Stimulated activated CD8-positive, alpha-beta memory T cell treated with anti-CD3 and anti-CD28 coated beads, Interleukin-15, amount 100 ng/mL, for 4 hours (primary cell): ENCODE measurements at regions not wholly inside any gene's neighbourhood (a gene's known extent, or its start where the extent isn't known, plus 50 kb on each side); places are given as distances from the start of the nearest gene placed in this dataset.
"Not testable (repeated sequence)": the region's sequence is repeated elsewhere in the genome, so short reads cannot be mapped to it uniquely, and the experiment has no call there.

ENCODE experiments used
- DNase-seq, 2 donors: peaks; one replicate each; pipeline ENCODE4 v3.0.0-alpha.2; 2020; ENCODE audit warnings: low read depth in 2 of 2

GRCh38 chr6:139730340-139730974 lies 356.0 kb upstream of the CITED2 start:
- no peak for DNase-seq

GRCh38 chr6:139728876-139729427 lies 354.5 kb upstream of the CITED2 start:
- DNase-seq, result no peak

GRCh38 chr6:139726272-139726671 lies 351.8 kb upstream of the CITED2 start:
- not testable (repeated sequence) for DNase-seq

- no peak for DNase-seq
Observed at GRCh38 chr6:139722530-139722929, 348.1 kb upstream of the CITED2 start.

GRCh38 chr6:139721954-139722353 lies 347.5 kb upstream of the CITED2 start:
- no peak for DNase-seq

GRCh38 chr6:139713900-139714506 lies 339.6 kb upstream of the CITED2 start:
- no peak for DNase-seq

- DNase-seq, result no peak
Observed at GRCh38 chr6:139713424-139713823, 339.0 kb upstream of the CITED2 start.

GRCh38 chr6:139712830-139713229 lies 338.4 kb upstream of the CITED2 start:
- DNase-seq, result no peak

GRCh38 chr6:139711804-139712585 lies 337.5 kb upstream of the CITED2 start:
- no peak for DNase-seq

GRCh38 chr6:139710556-139710955 lies 336.1 kb upstream of the CITED2 start:
- DNase-seq, result no peak

GRCh38 chr6:139708337-139709199 lies 334.1 kb upstream of the CITED2 start:
- DNase-seq, result no peak

- no peak for DNase-seq
Observed at GRCh38 chr6:139706912-139707311, 332.5 kb upstream of the CITED2 start.

- no peak for DNase-seq
Observed at GRCh38 chr6:139705284-139705683, 330.8 kb upstream of the CITED2 start.

- DNase-seq, result no peak
Observed at GRCh38 chr6:139703780-139704179, 329.3 kb upstream of the CITED2 start.

GRCh38 chr6:139702706-139703105 lies 328.3 kb upstream of the CITED2 start:
- DNase-seq, result no peak

- DNase-seq, result no peak
Observed at GRCh38 chr6:139701695-139702094, 327.2 kb upstream of the CITED2 start.

- DNase-seq, result no peak
Observed at GRCh38 chr6:139701003-139701402, 326.6 kb upstream of the CITED2 start.

GRCh38 chr6:139699911-139700310 lies 325.5 kb upstream of the CITED2 start:
- no peak for DNase-seq

GRCh38 chr6:139699335-139699734 lies 324.9 kb upstream of the CITED2 start:
- DNase-seq, result no peak

- DNase-seq, result no peak
Observed at GRCh38 chr6:139698526-139699176, 324.2 kb upstream of the CITED2 start.

GRCh38 chr6:139697856-139698255 lies 323.4 kb upstream of the CITED2 start:
- DNase-seq, result not testable (repeated sequence)
